ENCODE measurements at regions not wholly inside any gene's neighbourhood (a gene's known extent, or its start where the extent isn't known, plus 50 kb on each side); places are given as distances from the start of the nearest gene placed in this dataset.

GRCh38 chr16:22618842-22619241, 108.2 kb downstream of the NPIPB5 start:
- H3K4me3 Mint-ChIP-seq = no peak overlapping the region
- H3K27ac Mint-ChIP-seq = no peak overlapping the region
- no peaks in the 10 kb centered on the region for H3K4me1 Mint-ChIP-seq
- H3K9me3 Mint-ChIP-seq = no peaks in the 10 kb centered on the region
- DNase-seq = no peak
- no peak for ATAC-seq
- peaks cover 5% of the 10 kb centered on the region for H3K27me3 Mint-ChIP-seq
- H3K36me3 Mint-ChIP-seq (ENCODE audit: low read depth) = no peaks in the 10 kb centered on the region

- H3K4me1 Mint-ChIP-seq = no peaks in the 10 kb centered on the region
These were observed 111.0 kb downstream of the NPIPB5 start for GRCh38 chr16:22621586-22622155.

GRCh38 chr16:22622703-22623102, 112.0 kb downstream of the NPIPB5 start:
- no peaks in the 10 kb centered on the region for H3K4me1 Mint-ChIP-seq
- peaks cover 5% of the 10 kb centered on the region for H3K27me3 Mint-ChIP-seq
- H3K27ac Mint-ChIP-seq = no peak overlapping the region
- ATAC-seq = no peak
- H3K4me3 Mint-ChIP-seq = no peak overlapping the region
- no peak for DNase-seq
- H3K36me3 Mint-ChIP-seq (ENCODE audit: low read depth) = no peaks in the 10 kb centered on the region
- H3K9me3 Mint-ChIP-seq = no peaks in the 10 kb centered on the region

More at GRCh38 chr16:22621586-22622155, 111.0 kb downstream of the NPIPB5 start:
- Mint-ChIP-seq H3K27ac (no peak overlapping the region), H3K4me3 (no peak overlapping the region), H3K9me3 (no peaks in the 10 kb centered on the region), H3K36me3 (ENCODE audit: low read depth) (no peaks in the 10 kb centered on the region), H3K27me3 (peaks cover 5% of the 10 kb centered on the region)
- DNase-seq = no peak
- ATAC-seq = no peak

DNA sequence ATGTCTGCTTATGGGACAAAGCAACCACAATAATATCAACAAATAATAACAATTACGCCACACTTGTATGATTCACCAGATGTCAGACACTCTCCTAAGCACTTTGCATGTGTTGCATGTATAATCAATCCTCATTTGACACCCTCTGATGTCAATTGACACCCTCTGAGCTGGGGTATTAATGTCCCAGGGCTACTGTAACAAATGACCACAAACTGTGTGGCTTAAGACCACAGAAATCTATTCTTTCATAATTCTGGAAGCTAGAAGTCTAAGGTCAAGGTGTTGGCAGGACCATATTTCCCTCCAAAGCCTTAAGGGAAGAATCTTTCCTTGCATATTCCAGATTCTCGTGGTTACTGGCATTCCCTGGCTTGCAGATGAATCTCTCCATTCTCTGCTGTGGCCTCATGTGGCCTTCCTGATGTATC, 112.7 kb downstream of the NPIPB5 start:
- Mint-ChIP-seq H3K4me3 (no peak overlapping the region), H3K36me3 (ENCODE audit: low read depth) (no peaks in the 10 kb centered on the region), H3K27ac (no peak overlapping the region), H3K9me3 (no peaks in the 10 kb centered on the region), H3K27me3 (peaks cover 5% of the 10 kb centered on the region), H3K4me1 (no peaks in the 10 kb centered on the region)
- ATAC-seq (no peak), DNase-seq (no peak)

DNA sequence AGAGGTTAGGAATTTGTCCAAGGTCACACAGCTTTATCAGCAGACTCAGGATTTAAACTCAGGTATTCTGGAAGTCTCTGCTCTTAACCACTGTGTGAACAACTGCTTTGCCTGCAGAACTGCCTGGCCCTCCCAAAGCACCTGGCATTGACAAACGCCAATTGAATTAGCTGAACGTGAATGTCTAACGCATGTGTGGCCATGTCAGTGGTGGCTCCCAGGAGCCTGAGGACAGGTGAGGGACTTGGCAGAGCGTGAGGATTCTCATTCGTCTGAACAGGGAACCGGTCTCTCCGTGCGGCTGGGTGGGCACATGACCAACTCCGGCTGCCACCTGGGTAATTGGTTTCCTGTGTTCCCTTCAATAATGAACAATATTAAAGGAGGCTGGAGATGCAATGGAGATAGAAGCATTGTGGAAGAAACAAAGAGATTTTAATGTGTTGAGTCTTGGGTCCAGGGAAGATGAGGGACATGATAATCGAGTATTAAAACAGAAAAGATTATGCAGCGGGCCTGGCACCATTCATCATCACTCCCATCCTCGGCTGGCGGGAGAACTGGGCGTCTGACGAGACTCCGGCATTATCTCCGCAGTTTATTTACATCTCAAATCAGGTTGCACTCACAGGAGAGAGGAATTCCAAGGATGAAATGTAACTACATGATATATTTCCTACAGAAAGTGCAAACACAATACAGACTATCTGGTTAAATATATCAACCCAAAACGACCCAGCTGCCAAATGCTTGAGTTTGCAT, 113.5 kb downstream of the NPIPB5 start:
- no peak for DNase-seq
- no peaks in the 10 kb centered on the region for H3K9me3 Mint-ChIP-seq
- no peaks in the 10 kb centered on the region for H3K36me3 Mint-ChIP-seq (ENCODE audit: low read depth)
- no peaks in the 10 kb centered on the region for H3K27me3 Mint-ChIP-seq
- no peaks in the 10 kb centered on the region for H3K4me1 Mint-ChIP-seq
- no peak overlapping the region for H3K27ac Mint-ChIP-seq
- no peak overlapping the region for H3K4me3 Mint-ChIP-seq
- no peak for ATAC-seq

- H3K4me3 Mint-ChIP-seq = no peak overlapping the region
These were observed 114.3 kb downstream of the NPIPB5 start for GRCh38 chr16:22624800-22625533.

GRCh38 chr16:22625967-22626366, 115.3 kb downstream of the NPIPB5 start:
- H3K27ac Mint-ChIP-seq = no peak overlapping the region
- no peak for DNase-seq
- no peaks in the 10 kb centered on the region for H3K36me3 Mint-ChIP-seq (ENCODE audit: low read depth)
- no peak overlapping the region for H3K4me3 Mint-ChIP-seq
- H3K9me3 Mint-ChIP-seq = no peaks in the 10 kb centered on the region
- H3K27me3 Mint-ChIP-seq = no peaks in the 10 kb centered on the region
- H3K4me1 Mint-ChIP-seq = no peaks in the 10 kb centered on the region
- ATAC-seq = no peak

More at GRCh38 chr16:22624800-22625533, 114.3 kb downstream of the NPIPB5 start:
- H3K27me3 Mint-ChIP-seq = no peaks in the 10 kb centered on the region
- no peak for ATAC-seq
- H3K27ac Mint-ChIP-seq = no peak overlapping the region
- no peaks in the 10 kb centered on the region for H3K9me3 Mint-ChIP-seq
- no peaks in the 10 kb centered on the region for H3K36me3 Mint-ChIP-seq (ENCODE audit: low read depth)
- H3K4me1 Mint-ChIP-seq = no peaks in the 10 kb centered on the region
- DNase-seq = no peak

GRCh38 chr16:22627043-22627442, 116.4 kb downstream of the NPIPB5 start:
- Mint-ChIP-seq H3K27me3 (no peaks in the 10 kb centered on the region), H3K4me3 (no peak overlapping the region), H3K9me3 (no peaks in the 10 kb centered on the region), H3K36me3 (ENCODE audit: low read depth) (no peaks in the 10 kb centered on the region), H3K27ac (no peak overlapping the region), H3K4me1 (no peaks in the 10 kb centered on the region)
- DNase-seq (no peak), ATAC-seq (no peak)

- ATAC-seq = no peak
- no peaks in the 10 kb centered on the region for H3K36me3 Mint-ChIP-seq (ENCODE audit: low read depth)
- H3K27me3 Mint-ChIP-seq = peaks cover 2% of the 10 kb centered on the region
- H3K4me1 Mint-ChIP-seq = no peaks in the 10 kb centered on the region
- H3K27ac Mint-ChIP-seq = no peak overlapping the region
- H3K9me3 Mint-ChIP-seq = no peaks in the 10 kb centered on the region
- no peak for DNase-seq
- no peak overlapping the region for H3K4me3 Mint-ChIP-seq
These were observed 118.3 kb downstream of the NPIPB5 start for GRCh38 chr16:22628994-22629393.

GRCh38 chr16:22630242-22630641, 119.6 kb downstream of the NPIPB5 start:
- no peak overlapping the region for H3K4me3 Mint-ChIP-seq
- H3K27ac Mint-ChIP-seq = no peak overlapping the region
- no peaks in the 10 kb centered on the region for H3K9me3 Mint-ChIP-seq
- DNase-seq (no peak), ATAC-seq (no peak)
- no peaks in the 10 kb centered on the region for H3K4me1 Mint-ChIP-seq
- peaks cover 5% of the 10 kb centered on the region for H3K27me3 Mint-ChIP-seq
- H3K36me3 Mint-ChIP-seq (ENCODE audit: low read depth) = no peaks in the 10 kb centered on the region

GRCh38 chr16:22631264-22631663, 120.6 kb downstream of the NPIPB5 start:
- Mint-ChIP-seq H3K27ac (no peak overlapping the region), H3K36me3 (ENCODE audit: low read depth) (no peaks in the 10 kb centered on the region), H3K4me1 (no peaks in the 10 kb centered on the region), H3K9me3 (no peaks in the 10 kb centered on the region), H3K27me3 (peaks cover 6% of the 10 kb centered on the region), H3K4me3 (no peak overlapping the region)
- ATAC-seq = no peak
- DNase-seq = no peak

- no peak overlapping the region for H3K27ac Mint-ChIP-seq
- no peak for ATAC-seq
- H3K9me3 Mint-ChIP-seq = no peaks in the 10 kb centered on the region
- H3K4me1 Mint-ChIP-seq = no peaks in the 10 kb centered on the region
- no peak overlapping the region for H3K4me3 Mint-ChIP-seq
- H3K36me3 Mint-ChIP-seq (ENCODE audit: low read depth) = no peaks in the 10 kb centered on the region
- DNase-seq = no peak
- H3K27me3 Mint-ChIP-seq = peaks cover 6% of the 10 kb centered on the region
These were observed 121.9 kb downstream of the NPIPB5 start for GRCh38 chr16:22632606-22633005.

GRCh38 chr16:22633280-22633679, 122.6 kb downstream of the NPIPB5 start:
- ATAC-seq = no peak
- Mint-ChIP-seq H3K4me3 (no peak overlapping the region), H3K9me3 (no peaks in the 10 kb centered on the region), H3K4me1 (no peaks in the 10 kb centered on the region), H3K27me3 (peaks cover 6% of the 10 kb centered on the region), H3K27ac (no peak overlapping the region), H3K36me3 (ENCODE audit: low read depth) (no peaks in the 10 kb centered on the region)
- no peak for DNase-seq

DNA sequence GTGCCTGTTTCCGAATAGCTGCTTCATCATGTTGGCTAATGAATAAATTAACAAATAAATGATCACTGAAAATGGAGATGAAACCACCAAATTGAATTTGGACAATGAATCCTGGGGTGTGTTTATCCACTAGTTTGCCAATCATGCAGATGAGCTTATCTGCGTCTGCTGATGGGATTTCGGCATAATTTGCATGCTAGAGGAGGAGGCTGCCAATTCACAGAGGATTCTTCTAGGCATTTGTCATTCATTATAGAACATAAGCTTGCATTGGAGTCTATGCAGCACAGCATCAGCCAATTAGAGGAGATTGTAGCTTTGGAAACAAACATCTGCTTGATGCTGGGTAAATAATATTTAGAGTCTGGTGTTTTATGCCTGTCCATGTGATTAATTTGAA, 123.1 kb downstream of the NPIPB5 start:
- no peaks in the 10 kb centered on the region for H3K4me1 Mint-ChIP-seq
- H3K9me3 Mint-ChIP-seq = no peaks in the 10 kb centered on the region
- H3K36me3 Mint-ChIP-seq (ENCODE audit: low read depth) = no peaks in the 10 kb centered on the region
- no peak overlapping the region for H3K27ac Mint-ChIP-seq
- DNase-seq (no peak), ATAC-seq (no peak)
- peaks cover 6% of the 10 kb centered on the region for H3K27me3 Mint-ChIP-seq
- no peak overlapping the region for H3K4me3 Mint-ChIP-seq

DNA sequence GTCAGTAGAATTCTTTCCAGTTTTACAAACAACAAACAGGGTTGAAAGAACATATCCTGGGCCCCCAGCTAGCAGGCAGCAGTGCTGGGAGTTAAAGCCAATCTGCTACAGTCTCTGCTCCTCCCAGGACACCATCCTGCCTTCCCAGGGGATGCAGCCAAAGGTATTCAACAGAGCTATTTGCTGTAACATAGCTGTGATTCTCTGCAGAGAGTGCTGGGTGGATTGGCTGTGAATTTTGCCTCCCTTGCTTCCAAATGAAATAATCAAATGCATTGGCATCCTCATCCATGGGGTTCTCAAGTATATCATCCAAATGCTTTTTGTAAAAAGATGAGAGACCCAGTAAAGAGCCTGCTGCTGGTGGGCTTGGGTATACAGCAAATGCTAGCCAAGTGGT, 124.3 kb downstream of the NPIPB5 start:
- no peaks in the 10 kb centered on the region for H3K4me1 Mint-ChIP-seq
- DNase-seq (no peak), ATAC-seq (no peak)
- no peaks in the 10 kb centered on the region for H3K9me3 Mint-ChIP-seq
- no peaks in the 10 kb centered on the region for H3K36me3 Mint-ChIP-seq (ENCODE audit: low read depth)
- peaks cover 6% of the 10 kb centered on the region for H3K27me3 Mint-ChIP-seq
- H3K4me3 Mint-ChIP-seq = no peak overlapping the region
- no peak overlapping the region for H3K27ac Mint-ChIP-seq

All from activated naive CD8-positive, alpha-beta T cell treated with anti-CD3 and anti-CD28 coated beads, Interleukin-2, amount 50 U/mL, for 24 hours (primary cell).